Lower leg skin (tissue), 4 donors: ENCODE measurements at regions not wholly inside any gene's neighbourhood (a gene's known extent, or its start where the extent isn't known, plus 50 kb on each side); places are given as distances from the start of the nearest gene placed in this dataset.

Source experiments
- DNase-seq, 2 donors: peaks; one replicate each; pipeline ENCODE4 v3.0.0-alpha.2; 2019; ENCODE audit warnings: low spot score in 2 of 2
- H3K4me3 ChIP-seq: fragments of 200-600 bp; sonication (generic); 2 replicates; pipeline ENCODE4 v1.5.1; 2017; ENCODE audit warnings: mild to moderate bottlenecking, low read depth; ENCODE audit not compliant: poor library complexity, severe bottlenecking
- CTCF ChIP-seq, 3 donors: fragments of 450-650 bp; IDR thresholded peaks; one replicate each; pipeline ENCODE4 v1.5.1; 2016; ENCODE audit warnings: antibody characterized with exemption in 3 of 3, mild to moderate bottlenecking in 3 of 3, moderate library complexity in 2 of 3
- POLR2A ChIP-seq, 2 donors: fragments of 450-650 bp; IDR thresholded peaks; one replicate each; pipeline ENCODE4 v1.6.1; 2016 to 2017; ENCODE audit warnings: antibody characterized with exemption in 2 of 2, mild to moderate bottlenecking in 1 of 2, moderate library complexity in 1 of 2
- WGBS, 2 donors: methylation state at CpG; one replicate each; pipeline ENCODE4 v1.1.5; 2018; 5-methylcytosine and 5-hydroxymethylcytosine counted together
- intact Hi-C: fragments of 100-400 bp; cut with DNase I; formaldehyde crosslinking; loops from one replicate; pipeline ENCODE4 v1.15.0; 2023; ENCODE audit warnings: low total_unique reads

DNA sequence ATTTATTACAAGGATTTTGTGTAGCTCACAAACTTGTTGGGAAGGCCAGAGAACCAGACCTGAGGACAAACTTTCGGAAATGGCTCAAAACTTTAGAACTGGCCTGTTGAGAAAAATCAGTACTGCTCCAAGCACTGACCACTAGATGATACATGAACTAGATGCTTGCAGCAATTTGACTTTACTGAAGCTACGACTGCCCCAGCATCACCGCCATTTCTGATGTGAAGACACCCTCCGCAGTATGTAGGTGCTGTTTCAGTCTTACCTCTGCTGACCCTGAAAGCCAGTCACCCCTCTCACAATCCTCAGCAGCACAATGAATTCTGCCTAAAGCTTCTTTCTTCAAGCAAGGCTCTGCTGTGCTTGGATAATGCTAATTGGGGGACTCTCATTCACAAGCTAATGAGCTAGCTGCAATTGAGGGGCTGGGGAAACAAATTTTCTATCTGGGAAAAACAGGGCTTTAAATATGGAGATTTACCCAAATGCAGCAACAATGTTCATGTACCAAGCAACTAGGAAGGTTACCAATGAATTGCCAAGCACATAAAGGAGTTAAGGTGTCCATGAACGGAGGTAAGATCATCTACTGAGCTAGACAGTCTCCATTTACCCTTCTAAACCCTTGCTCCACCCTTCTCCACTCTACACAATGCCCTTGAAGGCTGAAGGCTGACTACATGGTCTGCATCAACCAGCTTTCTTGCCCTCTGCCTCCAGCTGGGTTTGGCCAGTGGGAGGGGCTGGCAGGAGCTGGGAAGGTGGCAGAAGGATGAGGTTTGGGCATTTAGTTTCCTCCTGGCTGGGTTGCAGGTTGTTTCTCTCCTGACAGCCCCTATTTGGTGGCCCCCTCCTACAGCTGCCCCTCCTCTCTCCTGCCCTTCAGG is 53.2 kb upstream of the FSTL1 start:
- intact Hi-C loops, result no loop called here
- TF ChIP-seq CTCF (IDR thresholded peaks at IDR 0.05) (no peak), POLR2A (IDR thresholded peaks at IDR 0.05) (no peak)
- DNase-seq, result no peak
- no peak overlapping the region for H3K4me3 ChIP-seq
- 90 to 97% methylated on average over 5 of the region's 5 CpGs for WGBS, 2 donors

DNA sequence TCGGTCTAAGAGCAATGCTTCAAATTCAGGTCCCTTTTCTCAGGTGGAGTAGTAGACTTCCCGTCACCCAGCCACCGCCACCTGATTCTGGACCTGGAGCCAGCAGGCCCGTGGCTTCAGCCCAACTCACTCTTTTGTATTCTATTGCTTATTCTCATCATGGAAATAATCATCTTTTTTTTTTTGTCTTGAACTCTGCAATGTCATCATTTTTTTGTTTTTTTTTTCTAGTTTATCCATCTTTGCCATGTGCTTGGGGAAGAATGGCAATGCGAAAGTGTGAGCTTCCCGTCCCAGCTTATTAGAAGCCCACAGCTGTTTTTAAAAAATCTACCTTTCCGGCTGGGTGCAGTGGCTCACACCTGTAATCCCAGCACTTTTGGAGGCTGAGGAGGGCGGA is 51.3 kb upstream of the FSTL1 start:
- DNase-seq, result no peak
- no peak overlapping the region for H3K4me3 ChIP-seq
- WGBS, 2 donors, result 95% methylated on average over 8 of the region's 8 CpGs
- intact Hi-C loops, result no loop called here
- TF ChIP-seq CTCF (IDR thresholded peaks at IDR 0.05), result no peak
- TF ChIP-seq POLR2A (IDR thresholded peaks at IDR 0.05), result no peak
